ENCODE measurements at regions not wholly inside any gene's neighbourhood (a gene's known extent, or its start where the extent isn't known, plus 50 kb on each side); places are given as distances from the start of the nearest gene placed in this dataset.

DNA sequence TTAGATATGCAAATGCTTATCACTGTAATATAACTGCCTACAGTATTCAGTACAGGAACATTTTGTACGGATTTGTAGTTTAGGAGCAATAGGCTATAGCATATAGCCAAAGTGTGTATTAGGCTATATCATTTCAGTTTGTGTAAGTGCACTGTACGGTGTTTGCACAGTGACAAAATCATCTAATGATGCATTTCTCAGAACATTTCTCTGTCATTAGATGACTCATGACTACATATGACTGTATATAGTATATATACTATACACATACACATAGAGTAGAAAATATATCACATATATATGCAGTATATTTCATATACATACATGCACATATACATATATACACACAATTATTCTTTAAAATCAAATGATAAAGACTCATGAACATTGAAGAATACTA, 158.4 kb downstream of the PTCHD4 start:
- no peak for FAIRE-seq
- in situ Hi-C loops (cut with MboI) (no loop called here), intact Hi-C loops (cut with micrococcal nuclease) (no loop called here)
- Histone ChIP-seq H3K9me1 (ENCODE audit: control insufficient read depth, insufficient read depth, low read length) (no peaks in the 10 kb centered on the region), H2AFZ (ENCODE audit: low read depth, low read length) (no peak overlapping the region), H3K4me2 (ENCODE audit: insufficient read depth, low read length) (no peak overlapping the region), H3K9ac (ENCODE audit: insufficient read depth in 1 of 2, low read depth in 2 of 2, low read length in 2 of 2) (no peak overlapping the region), H4K20me1 (replicated peaks; ENCODE audit: control insufficient read depth, insufficient read depth, low read length) (no peaks in the 10 kb centered on the region), H3K36me3 (ENCODE audit: control insufficient read depth, insufficient read depth, low read length) (no peaks in the 10 kb centered on the region), H3K79me2 (ENCODE audit: control insufficient read depth, insufficient read depth, low read length) (no peaks in the 10 kb centered on the region), H3K9me3 (replicated peaks; ENCODE audit: control insufficient read depth, insufficient read depth, low read depth, low read length) (no peaks in the 10 kb centered on the region), H3K4me1 (replicated peaks in 1 of 2; ENCODE audit: control insufficient read depth in 2 of 2, insufficient read depth in 2 of 2, low read length in 2 of 2) (no peaks in the 10 kb centered on the region), H3K27me3 (ENCODE audit: control insufficient read depth in 2 of 2, insufficient read depth in 2 of 2, low read length in 2 of 2) (no peaks in the 10 kb centered on the region), H3K27ac (ENCODE audit: extremely low read depth, low read depth, low read length) (no peak overlapping the region), H3K4me3 (no peak overlapping the region)
- POLR2A ChIA-PET: no interaction called here
- WGBS (ENCODE audit: insufficient coverage, low coverage, missing lambda C conversion rate): 3% methylated on average over 2 of the region's 2 CpGs
- DNase-seq (ENCODE audit: extremely low read depth in 1 of 4, low spot score in 3 of 4): no peak
- BruUV-seq (replicated peaks): no TSS peak
- CTCF ChIA-PET (ENCODE audit: low intra/inter-chr PET ratio): no interaction called here
- ATAC-seq: no peak
- TF ChIP-seq ZNF76 (CRISPR knock-in tag; IDR thresholded peaks at IDR 0.05; ENCODE audit: borderline replicate concordance): no peak
- no peak for TF ChIP-seq ZBTB40 (IDR thresholded peaks at IDR 0.05)
- no peak for TF ChIP-seq ZBTB40 (CRISPR knock-in tag; IDR thresholded peaks at IDR 0.05)
- no peak for TF ChIP-seq FUS (optimal IDR thresholded peaks at IDR 0.05; ENCODE audit: low read depth, low read length)
- TF ChIP-seq, protein P1, sequence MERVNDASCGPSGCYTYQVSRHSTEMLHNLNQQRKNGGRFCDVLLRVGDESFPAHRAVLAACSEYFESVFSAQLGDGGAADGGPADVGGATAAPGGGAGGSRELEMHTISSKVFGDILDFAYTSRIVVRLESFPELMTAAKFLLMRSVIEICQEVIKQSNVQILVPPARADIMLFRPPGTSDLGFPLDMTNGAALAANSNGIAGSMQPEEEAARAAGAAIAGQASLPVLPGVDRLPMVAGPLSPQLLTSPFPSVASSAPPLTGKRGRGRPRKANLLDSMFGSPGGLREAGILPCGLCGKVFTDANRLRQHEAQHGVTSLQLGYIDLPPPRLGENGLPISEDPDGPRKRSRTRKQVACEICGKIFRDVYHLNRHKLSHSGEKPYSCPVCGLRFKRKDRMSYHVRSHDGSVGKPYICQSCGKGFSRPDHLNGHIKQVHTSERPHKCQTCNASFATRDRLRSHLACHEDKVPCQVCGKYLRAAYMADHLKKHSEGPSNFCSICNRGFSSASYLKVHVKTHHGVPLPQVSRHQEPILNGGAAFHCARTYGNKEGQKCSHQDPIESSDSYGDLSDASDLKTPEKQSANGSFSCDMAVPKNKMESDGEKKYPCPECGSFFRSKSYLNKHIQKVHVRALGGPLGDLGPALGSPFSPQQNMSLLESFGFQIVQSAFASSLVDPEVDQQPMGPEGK (CRISPR knock-in tag; IDR thresholded peaks at IDR 0.05; ENCODE audit: borderline replicate concordance): no peak
- no peak for TF ChIP-seq MEIS2 (IDR thresholded peaks at IDR 0.05; ENCODE audit: partially characterized antibody)
- TF ChIP-seq ZNF232 (CRISPR knock-in tag; IDR thresholded peaks at IDR 0.05): no peak
- no peak for TF ChIP-seq SREBF1 (IDR thresholded peaks at IDR 0.05; ENCODE audit: borderline replicate concordance, low read depth, low read length)
- TF ChIP-seq, protein P2, sequence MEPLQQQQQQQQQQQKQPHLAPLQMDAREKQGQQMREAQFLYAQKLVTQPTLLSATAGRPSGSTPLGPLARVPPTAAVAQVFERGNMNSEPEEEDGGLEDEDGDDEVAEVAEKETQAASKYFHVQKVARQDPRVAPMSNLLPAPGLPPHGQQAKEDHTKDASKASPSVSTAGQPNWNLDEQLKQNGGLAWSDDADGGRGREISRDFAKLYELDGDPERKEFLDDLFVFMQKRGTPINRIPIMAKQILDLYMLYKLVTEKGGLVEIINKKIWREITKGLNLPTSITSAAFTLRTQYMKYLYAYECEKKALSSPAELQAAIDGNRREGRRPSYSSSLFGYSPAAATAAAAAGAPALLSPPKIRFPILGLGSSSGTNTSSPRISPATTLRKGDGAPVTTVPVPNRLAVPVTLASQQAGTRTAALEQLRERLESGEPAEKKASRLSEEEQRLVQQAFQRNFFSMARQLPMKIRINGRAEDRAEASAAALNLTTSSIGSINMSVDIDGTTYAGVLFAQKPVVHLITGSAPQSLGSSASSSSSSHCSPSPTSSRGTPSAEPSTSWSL (CRISPR knock-in tag; IDR thresholded peaks at IDR 0.05; ENCODE audit: borderline replicate concordance): no peak
- TF ChIP-seq JUN (IDR thresholded peaks at IDR 0.05; ENCODE audit: borderline replicate concordance, low read depth, low read length): no peak
- TF ChIP-seq JUN (CRISPR knock-in tag; IDR thresholded peaks at IDR 0.05; ENCODE audit: borderline replicate concordance): no peak
